HG02852 (cell line): ENCODE measurements at regions not wholly inside any gene's neighbourhood (a gene's known extent, or its start where the extent isn't known, plus 50 kb on each side); places are given as distances from the start of the nearest gene placed in this dataset.

Experiments used
- ATAC-seq: cut with Tn5 transposase; IDR thresholded peaks from one replicate; pipeline ENCODE4 v1.9.1; 2021; ENCODE audit warnings: mild to moderate bottlenecking, moderate library complexity; ENCODE audit not compliant: unreplicated experiment

DNA sequence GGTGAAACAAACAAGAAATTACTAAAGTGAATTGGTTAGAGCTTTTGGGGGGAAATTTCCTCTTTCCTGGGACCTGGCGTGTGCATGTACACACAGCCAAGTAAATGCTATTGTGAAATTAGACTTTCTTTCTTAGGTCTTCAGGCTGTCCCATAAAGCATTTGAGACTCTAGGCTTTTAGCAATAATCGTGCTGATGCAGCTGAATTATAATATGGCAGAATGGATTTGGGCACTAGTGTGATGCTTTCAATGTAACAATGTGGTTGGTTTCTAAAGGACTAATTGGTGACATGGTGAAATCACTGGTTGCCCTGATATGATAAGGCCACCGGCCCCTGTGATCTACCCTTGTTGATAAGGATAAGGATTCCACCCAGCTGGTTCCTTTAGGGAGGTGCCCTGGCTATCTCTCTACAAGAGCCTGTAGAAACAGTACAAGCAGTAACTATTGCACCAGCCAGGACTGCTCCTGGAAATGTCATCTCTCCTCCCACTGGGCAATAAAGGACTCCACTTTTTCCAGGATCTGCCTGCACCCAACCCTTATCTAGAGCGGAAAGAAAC, 164.1 kb downstream of the TFAP2A start:
- no peak for ATAC-seq

DNA sequence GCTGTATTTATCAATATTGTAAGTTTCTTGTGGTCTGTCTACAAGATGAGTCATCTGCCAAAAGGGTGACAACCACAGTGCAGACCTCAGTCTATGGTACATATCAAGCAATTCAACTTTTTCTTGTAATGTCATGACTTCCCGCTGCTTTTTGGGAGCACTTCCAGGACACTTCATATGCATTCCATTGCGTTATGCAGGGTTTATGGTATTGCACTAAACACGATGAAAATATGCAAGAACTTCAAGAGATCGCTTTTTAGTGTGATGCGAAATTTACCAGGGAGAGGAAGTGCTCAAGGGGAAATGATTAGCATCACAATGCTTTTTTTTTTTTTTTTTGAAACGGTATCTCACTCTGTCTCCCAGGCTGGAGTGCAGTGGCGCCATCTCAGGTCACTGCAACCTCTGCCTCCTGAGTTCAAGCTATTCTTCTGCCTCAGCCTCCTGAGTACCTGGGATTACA, 166.5 kb downstream of the TFAP2A start:
- ATAC-seq = no peak

DNA sequence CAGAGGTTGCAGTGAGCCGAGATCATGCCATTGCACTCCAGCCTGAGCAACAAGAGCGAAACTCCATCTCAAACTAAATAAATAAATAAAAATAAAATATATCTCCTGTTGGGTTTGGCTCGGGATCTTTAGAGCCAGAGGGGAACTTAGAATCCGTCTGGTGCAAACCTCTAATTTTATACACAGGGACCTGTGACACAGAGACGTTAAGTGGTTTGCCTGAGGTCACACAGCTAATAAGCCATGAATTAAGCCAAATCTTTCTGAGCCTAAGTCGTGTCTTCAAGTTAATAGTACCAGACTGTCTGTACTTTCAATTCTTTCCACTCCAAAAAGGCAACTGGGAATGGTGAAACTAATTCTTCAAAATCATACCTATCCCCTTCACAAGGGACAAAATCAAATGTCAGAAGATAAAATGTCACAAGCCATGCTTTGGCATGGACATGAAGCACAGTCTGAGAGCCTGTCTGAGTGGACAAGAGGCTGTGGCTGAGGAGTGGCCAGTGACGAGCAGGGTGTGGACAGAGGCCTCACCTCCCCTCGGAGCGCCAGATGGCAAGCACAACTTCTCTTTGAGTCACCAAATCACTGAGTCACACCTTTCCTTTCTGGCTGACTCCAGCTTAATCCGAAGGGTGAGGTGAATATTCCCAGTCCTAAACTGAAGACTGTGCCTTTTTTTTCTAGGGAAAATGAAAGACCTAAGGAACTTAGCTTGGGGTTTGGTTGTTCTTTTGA, 177.4 kb downstream of the TFAP2A start:
- no peak for ATAC-seq

DNA sequence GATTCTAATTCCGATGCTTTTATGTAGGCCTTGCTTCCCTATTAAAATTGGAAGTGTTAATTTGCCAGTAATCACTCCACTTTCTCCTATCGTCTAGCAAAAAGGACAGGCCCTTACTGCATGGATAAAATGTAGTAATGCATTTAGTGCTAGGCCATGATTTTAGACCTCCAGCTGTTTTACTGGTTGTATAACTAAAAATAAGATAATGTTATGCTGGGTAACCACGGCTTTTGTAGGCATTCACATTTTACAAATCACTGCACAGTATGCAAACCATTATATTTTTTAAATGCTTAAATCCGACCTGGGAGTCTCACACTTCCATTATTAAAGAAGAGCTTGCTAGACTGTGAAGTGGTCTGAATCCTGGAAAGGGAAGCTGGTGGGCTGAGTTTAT, 179.5 kb downstream of the TFAP2A start:
- no peak for ATAC-seq

DNA sequence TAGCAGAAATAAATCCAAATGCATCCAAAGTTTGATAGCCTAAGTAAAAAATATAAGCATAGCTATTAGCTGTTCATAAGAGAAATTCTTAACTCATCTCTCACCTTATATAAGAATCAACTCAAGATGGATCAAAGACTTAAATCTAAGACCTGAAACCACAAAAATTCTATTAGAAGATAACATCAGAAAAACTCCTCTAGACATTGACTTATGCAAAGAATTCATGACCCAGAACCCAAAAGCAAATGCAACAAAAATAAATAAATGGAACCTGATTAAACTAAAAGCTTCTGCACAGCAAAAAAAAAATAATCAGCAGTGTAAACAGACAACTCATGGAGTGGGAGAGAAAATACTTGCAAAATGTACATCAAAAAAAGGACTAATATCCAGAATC, 184.3 kb downstream of the TFAP2A start:
- no peak for ATAC-seq

DNA sequence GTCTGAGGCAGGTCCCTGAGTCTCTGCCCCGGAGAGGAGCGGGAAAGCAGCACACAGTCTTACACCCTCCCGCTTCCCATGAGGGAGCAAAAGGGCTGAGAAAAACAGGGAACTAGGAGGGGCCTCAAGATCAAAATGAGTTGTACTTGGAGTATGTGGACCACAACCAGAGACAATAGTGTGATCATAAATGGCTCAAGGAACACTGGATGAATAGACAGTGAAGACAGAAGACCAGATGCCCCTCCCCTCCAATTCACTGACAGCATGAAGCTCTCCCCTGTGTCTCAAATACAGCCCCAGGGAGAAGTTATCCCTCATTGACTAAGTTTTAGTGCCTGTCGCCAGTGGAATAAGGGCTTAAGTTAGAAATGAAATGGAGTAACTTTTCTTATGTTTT, 191.0 kb downstream of the TFAP2A start:
- ATAC-seq = no peak

DNA sequence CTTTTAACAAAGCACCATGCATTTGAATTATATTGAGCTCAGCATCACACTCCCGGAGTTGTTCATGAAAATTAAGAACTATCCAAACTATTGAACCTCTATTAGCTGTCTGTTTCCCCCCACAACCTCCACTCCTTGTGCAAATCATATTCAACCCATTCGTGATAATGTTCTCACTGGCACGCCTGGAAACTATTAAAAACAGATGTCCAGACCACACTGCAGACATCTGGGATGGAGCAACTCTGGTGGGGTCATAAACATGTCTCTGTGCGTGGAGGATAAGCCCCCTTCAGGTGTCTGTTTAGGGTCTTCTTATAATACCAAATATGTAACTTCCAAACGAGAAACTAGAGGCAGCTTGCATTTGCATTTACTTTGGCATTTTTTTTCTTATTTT, 193.7 kb downstream of the TFAP2A start:
- ATAC-seq = no peak

DNA sequence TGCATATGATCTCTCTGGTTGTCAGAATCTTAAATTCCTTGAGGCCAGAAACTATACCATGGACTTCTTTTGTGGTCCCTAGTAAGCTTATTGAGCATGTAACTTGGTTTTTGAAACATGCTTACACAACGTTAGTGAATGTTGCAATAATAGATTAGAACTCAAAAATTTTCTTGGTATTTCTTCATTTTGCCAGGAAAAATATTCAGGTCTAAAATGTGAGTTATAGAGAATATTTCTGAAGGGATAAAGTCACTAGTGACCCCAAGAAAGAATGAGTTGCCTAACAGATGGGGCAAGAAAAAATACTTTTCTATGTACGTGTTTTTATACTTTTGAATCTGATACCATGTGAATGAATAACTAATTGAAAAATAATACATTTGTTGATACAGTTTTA, 195.4 kb downstream of the TFAP2A start:
- ATAC-seq = no peak

DNA sequence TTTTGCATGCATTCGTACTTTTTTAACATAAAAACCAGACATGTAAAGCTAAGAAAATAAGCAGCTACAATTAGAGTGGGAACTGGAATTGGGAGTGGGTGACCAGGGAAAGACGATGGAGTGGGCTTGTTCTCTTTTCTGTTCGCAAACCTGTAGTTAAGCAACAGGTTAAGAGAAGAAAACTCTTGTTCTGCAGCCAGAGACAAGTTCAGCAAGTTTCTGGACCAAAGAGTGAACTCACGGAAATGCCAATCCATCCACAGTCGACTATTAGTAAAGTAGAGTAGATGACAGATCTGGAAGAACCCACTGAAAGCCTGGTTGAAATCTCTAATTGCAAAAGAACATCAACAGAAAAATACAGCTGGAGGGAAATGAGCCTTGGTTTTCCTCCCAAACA, 197.8 kb downstream of the TFAP2A start:
- no peak for ATAC-seq

DNA sequence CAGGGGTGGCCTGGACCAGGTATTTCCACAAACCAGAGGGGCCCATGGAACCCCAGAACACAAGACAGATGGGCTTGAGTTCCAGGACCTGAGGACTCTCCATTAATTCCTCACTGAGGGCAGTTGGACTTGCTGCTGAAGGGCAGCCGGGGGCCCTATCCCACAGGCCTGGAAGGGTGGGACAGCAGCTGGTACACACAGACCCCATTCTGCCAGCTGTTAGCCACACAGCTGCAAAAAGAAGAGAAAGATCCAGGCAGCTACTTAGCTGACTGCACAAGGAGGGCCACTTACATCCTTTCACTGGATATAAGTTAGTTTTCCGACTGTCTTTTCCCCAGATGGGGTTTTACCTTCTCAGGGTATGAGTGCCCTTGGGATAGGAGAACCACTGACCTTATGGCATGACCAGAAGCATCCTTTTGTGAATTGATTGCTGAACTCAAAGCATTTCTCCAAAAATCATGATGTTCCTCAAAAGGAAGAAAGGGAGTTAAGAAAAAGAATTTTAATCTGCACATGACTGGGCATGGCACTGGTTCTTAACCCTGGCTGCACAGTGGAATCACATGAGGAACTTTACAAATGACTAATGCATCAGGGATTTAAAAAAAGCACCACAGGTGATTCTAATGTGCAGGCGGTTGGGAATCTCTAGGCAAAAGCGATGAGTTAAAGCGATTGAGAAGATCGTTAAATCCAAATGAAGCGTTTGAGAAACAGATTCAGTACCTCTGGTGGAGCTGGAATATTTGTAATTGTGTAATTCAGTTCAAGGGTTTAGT, 199.4 kb downstream of the TFAP2A start:
- ATAC-seq = no peak

DNA sequence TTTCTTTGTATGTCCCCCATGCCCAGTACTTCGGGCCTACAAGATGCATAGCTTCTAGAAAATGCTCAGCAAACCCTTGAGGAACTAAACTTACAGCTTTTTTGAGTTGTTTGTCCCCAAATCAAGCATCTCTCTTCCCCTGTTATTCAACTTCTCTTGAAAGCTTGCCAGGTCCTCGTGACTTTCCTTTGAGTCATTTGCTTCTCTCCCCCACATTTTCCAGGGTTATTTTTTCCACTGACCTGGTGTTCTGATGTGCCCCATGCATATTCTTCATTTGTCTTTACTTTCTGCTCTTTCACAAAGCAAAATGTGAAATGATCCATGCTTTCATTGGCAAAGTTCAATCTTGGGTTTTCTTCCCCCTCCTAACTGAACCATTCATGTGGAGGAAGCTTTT, 204.8 kb downstream of the TFAP2A start:
- ATAC-seq = no peak

DNA sequence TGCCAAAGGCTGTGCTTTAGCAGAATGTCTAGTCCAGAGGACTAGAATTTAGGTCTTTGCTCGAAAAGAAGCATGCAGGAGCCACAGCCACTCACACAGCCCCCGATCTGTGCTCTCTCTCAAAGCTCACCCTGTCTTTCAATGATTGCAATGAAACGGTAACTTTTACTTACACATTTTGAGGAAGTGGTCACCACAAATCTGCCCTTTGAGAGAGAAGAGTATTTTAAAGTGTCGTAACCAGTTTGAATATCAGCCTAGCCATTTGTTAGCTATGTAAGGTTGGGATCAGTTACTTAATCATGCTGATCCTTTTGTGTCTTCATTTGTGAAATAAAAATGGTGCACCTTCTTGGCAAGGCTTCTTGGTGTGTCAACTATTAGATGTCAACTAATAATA, 209.0 kb downstream of the TFAP2A start:
- ATAC-seq = no peak

DNA sequence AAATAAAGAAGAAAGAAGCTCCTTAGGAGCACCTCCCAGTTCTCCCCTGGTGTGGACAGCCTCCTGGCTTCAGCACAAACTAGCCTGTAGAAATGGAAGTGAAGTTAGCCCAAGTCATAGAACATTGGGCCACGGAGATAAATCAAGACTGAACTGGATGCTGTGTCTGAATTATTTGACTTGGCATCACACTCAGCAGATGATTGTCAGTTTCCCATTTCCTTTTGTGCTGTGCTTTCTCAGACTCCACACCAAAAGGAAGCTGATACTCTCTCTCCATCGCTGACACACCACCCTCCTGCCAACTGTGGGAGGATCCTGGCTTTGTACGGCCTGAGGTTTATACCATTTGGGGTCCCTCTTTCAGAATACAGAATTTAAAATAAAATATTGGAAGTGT, 209.8 kb downstream of the TFAP2A start:
- ATAC-seq = no peak

DNA sequence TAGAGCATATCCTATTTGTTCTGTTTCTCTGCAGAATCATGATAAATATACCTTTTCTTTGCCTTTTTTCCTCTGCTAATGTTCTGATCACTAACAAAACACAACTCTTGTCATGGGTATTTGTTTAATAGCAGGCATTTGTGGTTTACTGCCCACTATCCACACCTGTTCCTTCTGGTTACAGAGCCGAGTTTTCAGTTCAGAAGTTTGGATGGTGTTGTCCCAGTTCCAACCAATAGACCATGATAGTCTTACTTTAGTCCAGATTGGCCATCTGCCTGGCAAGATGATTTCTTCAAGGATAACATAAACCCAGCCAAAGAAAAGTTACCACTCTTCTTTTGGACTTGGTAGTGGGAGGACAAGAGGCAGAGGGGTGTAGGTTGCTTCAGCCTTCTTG, 211.2 kb downstream of the TFAP2A start:
- no peak for ATAC-seq

DNA sequence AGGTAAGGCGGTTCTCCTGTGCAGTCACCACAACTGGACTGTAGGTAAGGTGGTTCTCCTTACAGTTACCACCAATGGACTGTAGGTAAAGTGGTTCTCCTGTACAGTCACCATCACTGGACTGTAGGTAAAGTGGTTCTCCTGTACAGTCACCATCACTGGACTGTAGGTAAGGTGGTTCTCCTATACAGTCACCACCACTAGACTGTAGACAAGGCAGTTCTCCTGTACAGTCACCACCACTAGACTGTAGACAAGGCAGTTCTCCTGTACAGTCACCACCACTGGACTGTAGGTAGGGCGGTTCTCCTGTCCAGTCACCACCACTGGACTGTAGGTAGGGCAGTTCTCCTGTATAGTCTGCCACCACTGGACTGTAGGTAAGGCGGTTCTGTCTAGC, 212.3 kb downstream of the TFAP2A start:
- no peak for ATAC-seq

DNA sequence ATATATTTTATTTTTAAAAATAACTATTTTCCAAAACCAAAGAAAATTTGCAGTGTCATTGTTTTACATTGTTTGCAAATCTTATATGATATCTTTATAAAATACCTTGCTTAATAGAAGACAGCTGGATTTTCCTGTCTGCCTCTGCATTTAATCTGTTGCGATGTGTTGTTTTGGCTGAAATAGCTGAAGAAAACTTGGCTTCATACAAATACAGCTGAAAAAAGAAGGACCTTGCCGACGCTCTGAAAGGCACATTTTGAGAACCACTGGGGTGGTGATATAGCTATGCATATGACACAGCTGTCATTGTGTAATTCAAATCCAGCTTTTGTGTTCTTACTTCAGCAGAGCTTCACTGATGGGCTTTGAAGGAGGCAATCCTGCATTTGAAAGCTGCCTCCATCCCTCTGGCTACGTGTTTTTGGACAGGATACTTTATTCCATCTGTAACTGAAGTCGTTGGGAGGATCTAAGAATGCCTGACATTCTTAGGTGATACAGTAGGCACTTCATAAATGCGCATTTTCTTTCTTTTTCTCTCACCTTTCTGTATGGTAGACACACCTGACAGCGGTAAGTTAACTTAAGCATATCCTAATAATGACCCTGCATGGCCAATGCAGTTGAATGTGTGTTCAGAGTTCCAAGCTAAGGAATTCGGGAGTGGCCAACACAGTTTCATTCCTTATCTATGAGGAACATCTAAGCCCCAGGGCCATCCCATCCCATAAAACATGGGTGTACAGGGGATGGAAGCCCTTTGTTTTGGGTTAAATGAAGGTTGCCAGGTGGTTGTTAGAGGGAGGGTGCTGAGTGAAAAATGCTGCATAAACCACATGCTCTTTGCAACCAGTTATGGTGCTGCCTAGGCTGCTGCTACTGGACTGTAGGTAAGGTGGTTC, 213.0 kb downstream of the TFAP2A start:
- no peak for ATAC-seq

DNA sequence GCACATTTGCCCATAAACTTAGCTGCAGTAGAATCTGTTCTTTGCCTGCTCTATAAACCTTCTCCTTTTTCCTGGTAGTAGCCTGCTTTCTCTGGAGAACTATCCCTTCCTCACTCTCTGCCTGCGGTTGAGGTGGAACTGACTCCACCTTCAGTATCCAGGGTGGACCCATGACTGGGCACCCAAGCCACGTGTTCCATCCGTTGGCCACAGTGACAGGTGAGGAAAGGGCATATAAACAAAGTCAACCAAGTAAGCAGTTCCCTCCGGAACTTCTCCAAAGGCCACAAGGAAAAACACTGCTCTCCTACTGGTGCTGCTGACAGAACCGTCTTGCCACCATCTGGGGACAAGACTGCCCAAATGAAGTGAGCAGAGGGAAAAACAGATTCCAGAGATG, 218.8 kb downstream of the TFAP2A start:
- no peak for ATAC-seq

DNA sequence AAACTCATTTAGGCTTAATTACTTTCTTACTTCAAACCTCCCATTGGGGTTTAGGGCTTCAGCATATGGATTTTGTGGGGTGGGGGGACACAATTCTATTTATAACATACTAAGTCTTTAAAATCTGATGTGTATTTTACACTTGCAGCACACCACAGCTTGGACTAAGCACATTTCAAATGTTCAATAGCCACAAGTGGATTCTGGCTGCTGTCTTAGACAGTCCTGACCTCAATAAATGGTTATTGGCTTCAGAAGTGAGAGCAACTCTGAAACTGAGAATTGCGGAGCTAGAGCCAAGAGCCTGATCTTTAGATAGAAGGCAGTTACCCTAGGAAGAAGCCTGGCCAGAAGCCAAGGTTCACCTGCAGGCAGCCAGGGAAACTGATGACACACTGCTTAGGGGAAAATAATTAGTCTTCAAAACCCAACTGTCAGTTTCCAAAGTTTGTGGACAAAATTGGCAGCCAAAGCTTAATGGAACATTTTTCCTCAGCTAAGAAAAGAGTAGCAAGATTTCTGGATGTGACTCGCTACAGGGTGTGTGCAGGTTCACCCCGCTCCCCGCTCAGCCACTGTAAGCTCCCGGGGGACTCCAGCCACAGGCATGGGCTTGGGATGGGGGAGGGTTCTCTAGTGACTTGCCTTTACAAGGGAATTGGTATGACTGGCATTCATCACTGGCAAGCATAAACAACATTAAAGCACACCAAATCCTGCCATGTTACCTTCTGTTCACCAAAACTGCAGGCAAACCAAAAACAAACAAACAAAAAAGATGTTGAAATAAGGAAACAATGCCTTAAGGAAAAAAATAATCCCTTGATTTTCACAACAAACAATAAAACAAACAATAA, 219.8 kb downstream of the TFAP2A start:
- ATAC-seq = no peak

DNA sequence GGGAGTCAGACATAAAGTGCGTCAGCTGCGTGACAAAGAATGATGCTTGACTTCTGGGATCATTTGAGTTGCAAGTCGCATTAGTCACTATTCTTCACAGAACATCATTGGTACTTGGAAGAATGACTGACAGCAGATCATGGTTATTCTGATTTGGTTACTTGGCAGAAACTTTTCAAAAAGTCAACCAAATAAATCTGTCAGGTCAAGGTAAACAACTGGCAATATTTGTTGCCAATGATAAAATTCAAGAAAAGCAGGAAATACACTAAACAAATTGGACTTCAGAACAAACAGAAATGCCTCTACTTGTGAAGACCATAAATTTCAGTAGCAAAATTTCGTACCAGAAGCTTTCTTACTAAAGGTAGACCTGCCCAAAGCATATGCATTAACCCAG, 221.6 kb downstream of the TFAP2A start:
- ATAC-seq = no peak

DNA sequence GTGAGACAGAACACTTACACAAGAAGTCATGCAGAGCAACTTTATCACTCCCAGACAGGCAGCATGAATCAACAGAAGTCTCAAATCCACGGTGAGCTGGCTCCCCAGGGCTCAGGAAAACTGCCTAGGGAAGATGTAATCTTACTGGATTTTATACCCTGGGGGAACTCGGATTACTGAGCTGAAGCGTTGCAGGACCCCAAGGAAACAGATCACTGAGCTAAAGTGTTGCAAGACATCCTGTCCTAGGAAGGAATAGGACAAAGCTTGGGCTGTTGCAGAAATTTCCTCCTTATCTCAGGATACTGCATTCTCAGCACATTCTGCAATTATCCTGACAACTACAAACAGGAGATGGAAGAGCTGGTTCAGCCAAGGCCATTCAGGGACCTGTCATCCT, 224.8 kb downstream of the TFAP2A start:
- no peak for ATAC-seq
